ENCODE measurements at regions not wholly inside any gene's neighbourhood (a gene's known extent, or its start where the extent isn't known, plus 50 kb on each side); places are given as distances from the start of the nearest gene placed in this dataset.

DNA sequence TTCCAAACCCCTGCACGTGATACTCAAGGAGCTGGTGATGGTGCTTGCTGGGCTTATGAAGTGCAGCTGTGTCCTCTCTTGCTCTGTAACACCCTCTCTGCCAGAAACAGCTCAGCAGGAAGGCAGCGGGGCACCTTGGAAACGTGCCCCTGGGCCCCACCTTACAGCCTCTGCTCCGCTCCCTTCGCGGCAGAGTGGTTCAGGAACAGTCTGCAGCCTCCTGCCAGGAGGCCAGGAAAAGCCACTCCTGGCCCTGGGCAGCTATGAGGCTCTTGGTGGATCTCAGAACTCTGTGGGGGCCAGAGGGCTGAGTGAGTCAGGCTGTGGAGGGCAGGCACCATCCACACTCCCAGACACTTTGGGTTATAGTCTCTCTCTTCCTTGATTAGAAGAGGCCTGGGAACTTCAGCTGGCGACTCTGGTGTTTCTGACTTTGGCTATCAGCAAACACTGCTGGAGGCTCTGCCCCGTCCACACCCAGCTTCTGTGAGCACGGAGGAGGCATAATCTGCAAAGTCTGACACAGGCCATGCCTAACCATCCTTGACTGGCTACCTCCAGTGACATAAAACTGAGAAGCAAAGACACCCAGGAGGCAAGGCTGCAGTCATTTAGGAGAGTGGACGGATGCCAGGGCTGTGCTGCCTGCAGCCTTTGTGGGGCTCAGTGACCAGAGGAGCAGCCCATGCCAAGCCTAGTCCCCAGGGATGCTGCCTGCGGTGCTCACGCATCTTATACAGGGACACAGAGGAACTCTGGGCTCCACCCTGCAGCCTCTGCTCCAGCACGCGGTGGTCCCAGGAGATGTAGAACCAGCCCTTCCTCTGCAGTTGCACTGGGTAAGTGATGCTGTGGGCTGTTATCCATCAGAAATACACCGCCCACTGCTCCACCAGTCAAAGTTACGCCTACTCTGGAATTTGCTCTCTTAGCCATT is 65.3 kb downstream of the METRNL start:
- H3K9me3 ChIP-seq (ENCODE audit: control insufficient read depth in 1 of 2, insufficient read depth in 1 of 2, low read depth in 1 of 2, low read length in 2 of 2), result peaks cover 17 to 21% of the 10 kb centered on the region in 2 experiments; a peak in 3 of 4 replicates
- H3K4me1 ChIP-seq (ENCODE audit: control insufficient read depth in 1 of 2, insufficient read depth in 2 of 2, low read length in 2 of 2), result no peaks in the 10 kb centered on the region
- intact Hi-C loops (cut with micrococcal nuclease), result no loop called here
- no peak overlapping the region for H3K27ac ChIP-seq (ENCODE audit: low read depth, low read length)
- POLR2A ChIA-PET, result no interaction called here
- H3K9me2 ChIP-seq (ENCODE audit: insufficient read depth), result no peaks in the 10 kb centered on the region
- no peak for TF ChIP-seq SP1 (IDR thresholded peaks at IDR 0.05; ENCODE audit: low read depth)
- TF ChIP-seq FOSL1 (IDR thresholded peaks at IDR 0.05; ENCODE audit: low read depth), result no peak
- TF ChIP-seq, protein P1, sequence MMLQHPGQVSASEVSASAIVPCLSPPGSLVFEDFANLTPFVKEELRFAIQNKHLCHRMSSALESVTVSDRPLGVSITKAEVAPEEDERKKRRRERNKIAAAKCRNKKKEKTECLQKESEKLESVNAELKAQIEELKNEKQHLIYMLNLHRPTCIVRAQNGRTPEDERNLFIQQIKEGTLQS (IDR thresholded peaks at IDR 0.05), result no peak
- TF ChIP-seq SIN3A (IDR thresholded peaks at IDR 0.05; ENCODE audit: low read depth), result no peak
- no peak for TF ChIP-seq SRF (IDR thresholded peaks at IDR 0.05; ENCODE audit: low read depth)
- no peak for TF ChIP-seq TCF7L2 (IDR thresholded peaks at IDR 0.05; ENCODE audit: borderline replicate concordance, extremely low read depth, insufficient read depth, insufficient read length)
- TF ChIP-seq, protein P2, sequence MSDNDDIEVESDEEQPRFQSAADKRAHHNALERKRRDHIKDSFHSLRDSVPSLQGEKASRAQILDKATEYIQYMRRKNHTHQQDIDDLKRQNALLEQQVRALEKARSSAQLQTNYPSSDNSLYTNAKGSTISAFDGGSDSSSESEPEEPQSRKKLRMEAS (IDR thresholded peaks at IDR 0.05), result no peak
- TF ChIP-seq, protein P3, sequence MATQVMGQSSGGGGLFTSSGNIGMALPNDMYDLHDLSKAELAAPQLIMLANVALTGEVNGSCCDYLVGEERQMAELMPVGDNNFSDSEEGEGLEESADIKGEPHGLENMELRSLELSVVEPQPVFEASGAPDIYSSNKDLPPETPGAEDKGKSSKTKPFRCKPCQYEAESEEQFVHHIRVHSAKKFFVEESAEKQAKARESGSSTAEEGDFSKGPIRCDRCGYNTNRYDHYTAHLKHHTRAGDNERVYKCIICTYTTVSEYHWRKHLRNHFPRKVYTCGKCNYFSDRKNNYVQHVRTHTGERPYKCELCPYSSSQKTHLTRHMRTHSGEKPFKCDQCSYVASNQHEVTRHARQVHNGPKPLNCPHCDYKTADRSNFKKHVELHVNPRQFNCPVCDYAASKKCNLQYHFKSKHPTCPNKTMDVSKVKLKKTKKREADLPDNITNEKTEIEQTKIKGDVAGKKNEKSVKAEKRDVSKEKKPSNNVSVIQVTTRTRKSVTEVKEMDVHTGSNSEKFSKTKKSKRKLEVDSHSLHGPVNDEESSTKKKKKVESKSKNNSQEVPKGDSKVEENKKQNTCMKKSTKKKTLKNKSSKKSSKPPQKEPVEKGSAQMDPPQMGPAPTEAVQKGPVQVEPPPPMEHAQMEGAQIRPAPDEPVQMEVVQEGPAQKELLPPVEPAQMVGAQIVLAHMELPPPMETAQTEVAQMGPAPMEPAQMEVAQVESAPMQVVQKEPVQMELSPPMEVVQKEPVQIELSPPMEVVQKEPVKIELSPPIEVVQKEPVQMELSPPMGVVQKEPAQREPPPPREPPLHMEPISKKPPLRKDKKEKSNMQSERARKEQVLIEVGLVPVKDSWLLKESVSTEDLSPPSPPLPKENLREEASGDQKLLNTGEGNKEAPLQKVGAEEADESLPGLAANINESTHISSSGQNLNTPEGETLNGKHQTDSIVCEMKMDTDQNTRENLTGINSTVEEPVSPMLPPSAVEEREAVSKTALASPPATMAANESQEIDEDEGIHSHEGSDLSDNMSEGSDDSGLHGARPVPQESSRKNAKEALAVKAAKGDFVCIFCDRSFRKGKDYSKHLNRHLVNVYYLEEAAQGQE (IDR thresholded peaks at IDR 0.05; ENCODE audit: low read depth), result no peak
- TF ChIP-seq CEBPB (IDR thresholded peaks at IDR 0.05; ENCODE audit: low read depth), result no peak
- TF ChIP-seq, protein P4, sequence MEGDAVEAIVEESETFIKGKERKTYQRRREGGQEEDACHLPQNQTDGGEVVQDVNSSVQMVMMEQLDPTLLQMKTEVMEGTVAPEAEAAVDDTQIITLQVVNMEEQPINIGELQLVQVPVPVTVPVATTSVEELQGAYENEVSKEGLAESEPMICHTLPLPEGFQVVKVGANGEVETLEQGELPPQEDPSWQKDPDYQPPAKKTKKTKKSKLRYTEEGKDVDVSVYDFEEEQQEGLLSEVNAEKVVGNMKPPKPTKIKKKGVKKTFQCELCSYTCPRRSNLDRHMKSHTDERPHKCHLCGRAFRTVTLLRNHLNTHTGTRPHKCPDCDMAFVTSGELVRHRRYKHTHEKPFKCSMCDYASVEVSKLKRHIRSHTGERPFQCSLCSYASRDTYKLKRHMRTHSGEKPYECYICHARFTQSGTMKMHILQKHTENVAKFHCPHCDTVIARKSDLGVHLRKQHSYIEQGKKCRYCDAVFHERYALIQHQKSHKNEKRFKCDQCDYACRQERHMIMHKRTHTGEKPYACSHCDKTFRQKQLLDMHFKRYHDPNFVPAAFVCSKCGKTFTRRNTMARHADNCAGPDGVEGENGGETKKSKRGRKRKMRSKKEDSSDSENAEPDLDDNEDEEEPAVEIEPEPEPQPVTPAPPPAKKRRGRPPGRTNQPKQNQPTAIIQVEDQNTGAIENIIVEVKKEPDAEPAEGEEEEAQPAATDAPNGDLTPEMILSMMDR (IDR thresholded peaks at IDR 0.05 in 2 of 3, conservative IDR thresholded peaks at IDR 0.05 in 1 of 3; ENCODE audit: borderline replicate concordance in 1 of 3, insufficient read depth in 1 of 3, low read depth in 2 of 3, low read length in 2 of 3), result no peak
- no peak for TF ChIP-seq CBX3 (IDR thresholded peaks at IDR 0.05; ENCODE audit: low read depth)
- TF ChIP-seq ZNF274 (IDR thresholded peaks at IDR 0.05; ENCODE audit: low read depth, low read length), result no peak
- no peak for TF ChIP-seq EGR1 (IDR thresholded peaks at IDR 0.05; ENCODE audit: low read depth)
- TF ChIP-seq ZFX (IDR thresholded peaks at IDR 0.05), result no peak
- no peak for TF ChIP-seq POLR2AphosphoS5 (IDR thresholded peaks at IDR 0.05; ENCODE audit: low read depth, low read length)
- no peak for TF ChIP-seq JUND (IDR thresholded peaks at IDR 0.05)
- H3K36me3 ChIP-seq (ENCODE audit: control insufficient read depth in 1 of 2, insufficient read depth in 2 of 2, low read length in 2 of 2), result peaks cover 0 to 3% of the 10 kb centered on the region in 2 experiments; a peak in 1 of 4 replicates
- no peaks in the 10 kb centered on the region for H4K20me1 ChIP-seq (ENCODE audit: insufficient read depth)
- BruUV-seq (replicated peaks), result no TSS peak
- ATAC-seq (no peak), DNase-seq (ENCODE audit: low read depth, low spot score) (no peak)
- no peaks in the 10 kb centered on the region for H3K79me2 ChIP-seq (ENCODE audit: insufficient read depth, low read length)
- no peak overlapping the region for H3K4me2 ChIP-seq (ENCODE audit: low read length)
- peaks cover 4% of the 10 kb centered on the region; the same call in 1 of the 2 replicates for H3K27me3 ChIP-seq (ENCODE audit: insufficient read depth, low read length)
- no peak overlapping the region for H2AFZ ChIP-seq (ENCODE audit: low read depth, low read length, poor library complexity, severe bottlenecking)
- RAD21 ChIA-PET (ENCODE audit: low non-redundant PET in 1 of 2, low total read pairs in 2 of 2, uncharacterized antibody in 2 of 2, unreplicated experiment in 2 of 2), result no interaction called here
- H3K4me3 ChIP-seq (replicated peaks in 1 of 2; ENCODE audit: low read depth in 1 of 2, low read length in 2 of 2), result no peak overlapping the region
- H3K9ac ChIP-seq (ENCODE audit: low read length), result no peak overlapping the region
- CTCF ChIA-PET, result no interaction called here
